GM23338 (cell line): ENCODE measurements at regions not wholly inside any gene's neighbourhood (a gene's known extent, or its start where the extent isn't known, plus 50 kb on each side); places are given as distances from the start of the nearest gene placed in this dataset.

ENCODE experiments used
- ATAC-seq: fragments of 200-7000 bp; cut with Tn5 transposase; 3 replicates; pipeline ENCODE4 v1.9.1; 2020
- DNase-seq: peaks from one replicate; pipeline ENCODE4 v3.0.0-alpha.2; 2015; ENCODE audit warnings: low spot score
- H2AFZ ChIP-seq: fragments of 200-600 bp; sonication (generic); 2 replicates; pipeline ENCODE4 v1.8.0; 2016; ENCODE audit warnings: antibody characterized with exemption, mild to moderate bottlenecking, moderate library complexity
- H3F3A ChIP-seq: fragments of 200-600 bp; sonication (generic); replicated peaks from 2 replicates; pipeline ENCODE4 v1.8.0; 2017; ENCODE audit warnings: antibody characterized with exemption, mixed run types, low read depth
- H3K27ac ChIP-seq: fragments of 200-600 bp; sonication (generic); 2 replicates; pipeline ENCODE4 v1.6.1; 2016; ENCODE audit warnings: low read depth
- H3K27me3 ChIP-seq: fragments of 200-600 bp; sonication (generic); 2 replicates; pipeline ENCODE4 v1.8.0; 2016; ENCODE audit warnings: mild to moderate bottlenecking, mixed run types, moderate library complexity; ENCODE audit not compliant: insufficient read depth
- H3K36me3 ChIP-seq: fragments of 200-600 bp; sonication (generic); 2 replicates; pipeline ENCODE4 v1.8.0; 2016; ENCODE audit warnings: mild to moderate bottlenecking; ENCODE audit not compliant: insufficient read depth
- H3K4me1 ChIP-seq: fragments of 200-600 bp; sonication (generic); 2 replicates; pipeline ENCODE4 v1.8.0; 2016; ENCODE audit warnings: mild to moderate bottlenecking, moderate library complexity; ENCODE audit not compliant: insufficient read depth
- H3K4me2 ChIP-seq: fragments of 200-600 bp; sonication (generic); 2 replicates; pipeline ENCODE4 v1.7.1; 2017; ENCODE audit warnings: mixed run types
- H3K4me3 ChIP-seq: fragments of 200-600 bp; sonication (generic); 2 replicates; pipeline ENCODE4 v1.6.1; 2016; ENCODE audit warnings: mixed run types
- H3K79me2 ChIP-seq: fragments of 200-600 bp; sonication (generic); replicated peaks from 2 replicates; pipeline ENCODE4 v1.8.0; 2017; ENCODE audit warnings: mild to moderate bottlenecking; ENCODE audit not compliant: insufficient read depth
- H3K9me2 ChIP-seq: fragments of 200-600 bp; sonication (generic); 2 replicates; pipeline ENCODE4 v1.8.0; 2017; ENCODE audit not compliant: insufficient read depth
- H4K20me1 ChIP-seq: fragments of 200-600 bp; sonication (generic); replicated peaks from 2 replicates; pipeline ENCODE4 v1.8.0; 2017; ENCODE audit warnings: mild to moderate bottlenecking; ENCODE audit not compliant: insufficient read depth
- H3K27ac Mint-ChIP-seq: 2 replicates; pipeline ENCODE4 v1.8.0; 2020; ENCODE audit warnings: inconsistent platforms, mild to moderate bottlenecking, moderate library complexity, mixed read lengths
- H3K27me3 Mint-ChIP-seq: 3 replicates; pipeline ENCODE4 v1.8.0; 2022; ENCODE audit warnings: low read depth, mild to moderate bottlenecking, moderate library complexity, mixed read lengths, inconsistent platforms; ENCODE audit not compliant: insufficient read depth, poor library complexity
- H3K36me3 Mint-ChIP-seq: 3 replicates; pipeline ENCODE4 v1.8.0; 2021; ENCODE audit warnings: low read depth, mild to moderate bottlenecking, inconsistent platforms, moderate library complexity, mixed read lengths
- H3K4me1 Mint-ChIP-seq: 3 replicates; pipeline ENCODE4 v1.8.0; 2020; ENCODE audit warnings: mild to moderate bottlenecking, inconsistent platforms, mixed read lengths
- H3K4me3 Mint-ChIP-seq: 3 replicates; pipeline ENCODE4 v1.8.0; 2021; ENCODE audit warnings: moderate library complexity, mild to moderate bottlenecking, inconsistent platforms, mixed read lengths
- H3K9me3 Mint-ChIP-seq: 3 replicates; pipeline ENCODE4 v1.8.0; 2020; ENCODE audit warnings: moderate library complexity, mild to moderate bottlenecking, inconsistent platforms, mixed read lengths
- CREB1 ChIP-seq: fragments of 250-450 bp; sonication (Bioruptor Pico); IDR thresholded peaks from 2 replicates; pipeline ENCODE4 v1.5.0; 2020; ENCODE audit warnings: low read depth, mild to moderate bottlenecking, moderate library complexity
- EZH2 ChIP-seq: fragments of 200-600 bp; sonication (generic); IDR thresholded peaks from one replicate; pipeline ENCODE4 v1.8.0; 2017; ENCODE audit warnings: antibody characterized with exemption, mild to moderate bottlenecking, low read depth; ENCODE audit not compliant: unreplicated experiment
- EZH2phosphoT487 ChIP-seq: fragments of 200-600 bp; sonication (generic); IDR thresholded peaks from one replicate; pipeline ENCODE4 v1.8.1; 2018; ENCODE audit warnings: antibody characterized with exemption; ENCODE audit not compliant: unreplicated experiment
- JUNB ChIP-seq: IDR thresholded peaks from one replicate; pipeline ENCODE4 v1.6.1; 2016; ENCODE audit warnings: antibody characterized with exemption; ENCODE audit not compliant: unreplicated experiment
- NANOG ChIP-seq: IDR thresholded peaks from 2 replicates; pipeline ENCODE4 v1.6.1; 2016; ENCODE audit warnings: antibody characterized with exemption, borderline replicate concordance
- POLR2AphosphoS5 ChIP-seq: IDR thresholded peaks from 2 replicates; pipeline ENCODE4 v1.6.1; 2016; ENCODE audit warnings: antibody characterized with exemption, low read depth
- REST ChIP-seq: IDR thresholded peaks from one replicate; pipeline ENCODE4 v1.6.1; 2018; ENCODE audit warnings: antibody characterized with exemption; ENCODE audit not compliant: unreplicated experiment
- STAT1 ChIP-seq: IDR thresholded peaks from one replicate; pipeline ENCODE4 v1.6.1; 2016; ENCODE audit warnings: antibody characterized with exemption; ENCODE audit not compliant: unreplicated experiment
- ZNF114 ChIP-seq: fragments of 250-450 bp; sonication (Bioruptor Pico); IDR thresholded peaks from 2 replicates; pipeline ENCODE4 v1.5.0; 2020; ENCODE audit warnings: mild to moderate bottlenecking, moderate library complexity
- ZNF331 ChIP-seq: fragments of 250-450 bp; sonication (Bioruptor Pico); IDR thresholded peaks from 2 replicates; pipeline ENCODE4 v1.5.0; 2020; ENCODE audit warnings: low read depth, mild to moderate bottlenecking, moderate library complexity
- TF ChIP-seq, protein P1 (sequence below): fragments of 250-450 bp; sonication (Bioruptor Pico); IDR thresholded peaks from 2 replicates; pipeline ENCODE4 v1.5.0; 2020; ENCODE audit warnings: mild to moderate bottlenecking, moderate library complexity
- TF ChIP-seq, protein P2 (sequence below): IDR thresholded peaks from 2 replicates; pipeline ENCODE4 v1.6.1; 2016; ENCODE audit warnings: antibody characterized with exemption
- TF ChIP-seq, protein P3 (sequence below), 2 experiments: fragments of 200-600 bp in 1 of 2; sonication (generic) in 1 of 2; conservative IDR thresholded peaks; 2 replicates each; pipeline versions ENCODE4 v1.5.1 to v1.6.1; 2016 to 2017; ENCODE audit warnings: antibody characterized with exemption in 2 of 2, low read depth in 2 of 2, mild to moderate bottlenecking in 2 of 2, moderate library complexity in 1 of 2

GRCh38 chr3:98709441-98709840, 53.7 kb upstream of the ST3GAL6 start:
- H3K79me2 ChIP-seq: no peaks in the 10 kb centered on the region
- H3K27ac ChIP-seq: no peak overlapping the region
- no peaks in the 10 kb centered on the region for H3K36me3 ChIP-seq
- peaks cover 29% of the 10 kb centered on the region for H3K4me1 Mint-ChIP-seq
- TF ChIP-seq, protein P1, sequence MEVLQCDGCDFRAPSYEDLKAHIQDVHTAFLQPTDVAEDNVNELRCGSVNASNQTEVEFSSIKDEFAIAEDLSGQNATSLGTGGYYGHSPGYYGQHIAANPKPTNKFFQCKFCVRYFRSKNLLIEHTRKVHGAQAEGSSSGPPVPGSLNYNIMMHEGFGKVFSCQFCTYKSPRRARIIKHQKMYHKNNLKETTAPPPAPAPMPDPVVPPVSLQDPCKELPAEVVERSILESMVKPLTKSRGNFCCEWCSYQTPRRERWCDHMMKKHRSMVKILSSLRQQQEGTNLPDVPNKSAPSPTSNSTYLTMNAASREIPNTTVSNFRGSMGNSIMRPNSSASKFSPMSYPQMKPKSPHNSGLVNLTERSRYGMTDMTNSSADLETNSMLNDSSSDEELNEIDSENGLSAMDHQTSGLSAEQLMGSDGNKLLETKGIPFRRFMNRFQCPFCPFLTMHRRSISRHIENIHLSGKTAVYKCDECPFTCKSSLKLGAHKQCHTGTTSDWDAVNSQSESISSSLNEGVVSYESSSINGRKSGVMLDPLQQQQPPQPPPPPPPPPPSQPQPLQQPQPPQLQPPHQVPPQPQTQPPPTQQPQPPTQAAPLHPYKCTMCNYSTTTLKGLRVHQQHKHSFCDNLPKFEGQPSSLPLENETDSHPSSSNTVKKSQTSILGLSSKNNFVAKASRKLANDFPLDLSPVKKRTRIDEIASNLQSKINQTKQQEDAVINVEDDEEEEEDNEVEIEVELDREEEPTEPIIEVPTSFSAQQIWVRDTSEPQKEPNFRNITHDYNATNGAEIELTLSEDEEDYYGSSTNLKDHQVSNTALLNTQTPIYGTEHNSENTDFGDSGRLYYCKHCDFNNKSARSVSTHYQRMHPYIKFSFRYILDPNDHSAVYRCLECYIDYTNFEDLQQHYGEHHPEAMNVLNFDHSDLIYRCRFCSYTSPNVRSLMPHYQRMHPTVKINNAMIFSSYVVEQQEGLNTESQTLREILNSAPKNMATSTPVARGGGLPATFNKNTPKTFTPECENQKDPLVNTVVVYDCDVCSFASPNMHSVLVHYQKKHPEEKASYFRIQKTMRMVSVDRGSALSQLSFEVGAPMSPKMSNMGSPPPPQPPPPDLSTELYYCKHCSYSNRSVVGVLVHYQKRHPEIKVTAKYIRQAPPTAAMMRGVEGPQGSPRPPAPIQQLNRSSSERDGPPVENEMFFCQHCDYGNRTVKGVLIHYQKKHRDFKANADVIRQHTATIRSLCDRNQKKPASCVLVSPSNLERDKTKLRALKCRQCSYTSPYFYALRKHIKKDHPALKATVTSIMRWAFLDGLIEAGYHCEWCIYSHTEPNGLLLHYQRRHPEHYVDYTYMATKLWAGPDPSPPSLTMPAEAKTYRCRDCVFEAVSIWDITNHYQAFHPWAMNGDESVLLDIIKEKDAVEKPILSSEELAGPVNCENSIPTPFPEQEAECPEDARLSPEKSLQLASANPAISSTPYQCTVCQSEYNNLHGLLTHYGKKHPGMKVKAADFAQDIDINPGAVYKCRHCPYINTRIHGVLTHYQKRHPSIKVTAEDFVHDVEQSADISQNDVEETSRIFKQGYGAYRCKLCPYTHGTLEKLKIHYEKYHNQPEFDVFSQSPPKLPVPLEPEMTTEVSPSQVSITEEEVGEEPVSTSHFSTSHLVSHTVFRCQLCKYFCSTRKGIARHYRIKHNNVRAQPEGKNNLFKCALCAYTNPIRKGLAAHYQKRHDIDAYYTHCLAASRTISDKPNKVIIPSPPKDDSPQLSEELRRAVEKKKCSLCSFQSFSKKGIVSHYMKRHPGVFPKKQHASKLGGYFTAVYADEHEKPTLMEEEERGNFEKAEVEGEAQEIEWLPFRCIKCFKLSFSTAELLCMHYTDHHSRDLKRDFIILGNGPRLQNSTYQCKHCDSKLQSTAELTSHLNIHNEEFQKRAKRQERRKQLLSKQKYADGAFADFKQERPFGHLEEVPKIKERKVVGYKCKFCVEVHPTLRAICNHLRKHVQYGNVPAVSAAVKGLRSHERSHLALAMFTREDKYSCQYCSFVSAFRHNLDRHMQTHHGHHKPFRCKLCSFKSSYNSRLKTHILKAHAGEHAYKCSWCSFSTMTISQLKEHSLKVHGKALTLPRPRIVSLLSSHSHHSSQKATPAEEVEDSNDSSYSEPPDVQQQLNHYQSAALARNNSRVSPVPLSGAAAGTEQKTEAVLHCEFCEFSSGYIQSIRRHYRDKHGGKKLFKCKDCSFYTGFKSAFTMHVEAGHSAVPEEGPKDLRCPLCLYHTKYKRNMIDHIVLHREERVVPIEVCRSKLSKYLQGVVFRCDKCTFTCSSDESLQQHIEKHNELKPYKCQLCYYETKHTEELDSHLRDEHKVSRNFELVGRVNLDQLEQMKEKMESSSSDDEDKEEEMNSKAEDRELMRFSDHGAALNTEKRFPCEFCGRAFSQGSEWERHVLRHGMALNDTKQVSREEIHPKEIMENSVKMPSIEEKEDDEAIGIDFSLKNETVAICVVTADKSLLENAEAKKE: no peak
- TF ChIP-seq ZNF114 (CRISPR knock-in tag) (no peak), JUNB (no peak), CREB1 (CRISPR knock-in tag) (no peak), ZNF331 (CRISPR knock-in tag) (no peak), STAT1 (no peak), REST (no peak), POLR2AphosphoS5 (no peak), EZH2phosphoT487 (no peak), NANOG (no peak), EZH2 (no peak)
- TF ChIP-seq, protein P2, sequence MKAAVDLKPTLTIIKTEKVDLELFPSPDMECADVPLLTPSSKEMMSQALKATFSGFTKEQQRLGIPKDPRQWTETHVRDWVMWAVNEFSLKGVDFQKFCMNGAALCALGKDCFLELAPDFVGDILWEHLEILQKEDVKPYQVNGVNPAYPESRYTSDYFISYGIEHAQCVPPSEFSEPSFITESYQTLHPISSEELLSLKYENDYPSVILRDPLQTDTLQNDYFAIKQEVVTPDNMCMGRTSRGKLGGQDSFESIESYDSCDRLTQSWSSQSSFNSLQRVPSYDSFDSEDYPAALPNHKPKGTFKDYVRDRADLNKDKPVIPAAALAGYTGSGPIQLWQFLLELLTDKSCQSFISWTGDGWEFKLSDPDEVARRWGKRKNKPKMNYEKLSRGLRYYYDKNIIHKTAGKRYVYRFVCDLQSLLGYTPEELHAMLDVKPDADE: no peak
- TF ChIP-seq, protein P3, sequence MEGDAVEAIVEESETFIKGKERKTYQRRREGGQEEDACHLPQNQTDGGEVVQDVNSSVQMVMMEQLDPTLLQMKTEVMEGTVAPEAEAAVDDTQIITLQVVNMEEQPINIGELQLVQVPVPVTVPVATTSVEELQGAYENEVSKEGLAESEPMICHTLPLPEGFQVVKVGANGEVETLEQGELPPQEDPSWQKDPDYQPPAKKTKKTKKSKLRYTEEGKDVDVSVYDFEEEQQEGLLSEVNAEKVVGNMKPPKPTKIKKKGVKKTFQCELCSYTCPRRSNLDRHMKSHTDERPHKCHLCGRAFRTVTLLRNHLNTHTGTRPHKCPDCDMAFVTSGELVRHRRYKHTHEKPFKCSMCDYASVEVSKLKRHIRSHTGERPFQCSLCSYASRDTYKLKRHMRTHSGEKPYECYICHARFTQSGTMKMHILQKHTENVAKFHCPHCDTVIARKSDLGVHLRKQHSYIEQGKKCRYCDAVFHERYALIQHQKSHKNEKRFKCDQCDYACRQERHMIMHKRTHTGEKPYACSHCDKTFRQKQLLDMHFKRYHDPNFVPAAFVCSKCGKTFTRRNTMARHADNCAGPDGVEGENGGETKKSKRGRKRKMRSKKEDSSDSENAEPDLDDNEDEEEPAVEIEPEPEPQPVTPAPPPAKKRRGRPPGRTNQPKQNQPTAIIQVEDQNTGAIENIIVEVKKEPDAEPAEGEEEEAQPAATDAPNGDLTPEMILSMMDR (conservative IDR thresholded peaks at IDR 0.05; ENCODE audit: low read depth in 2 of 2): no peak
- H3F3A ChIP-seq: no peaks in the 10 kb centered on the region
- ATAC-seq (peak; percentile 49; the same call in 2 of the 3 replicates), DNase-seq (no peak)
- H3K27ac Mint-ChIP-seq: no peak overlapping the region
- no peak overlapping the region for H3K4me3 ChIP-seq
- H3K9me3 Mint-ChIP-seq: peaks cover 3% of the 10 kb centered on the region
- no peak overlapping the region for H3K4me2 ChIP-seq
- no peaks in the 10 kb centered on the region for H3K27me3 Mint-ChIP-seq
- 0 out of 2 replicates have a peak, but pooled peaks cover 7% of the 10 kb centered on the region for H3K9me2 ChIP-seq
- H2AFZ ChIP-seq: no peak overlapping the region
- H3K27me3 ChIP-seq: no peaks in the 10 kb centered on the region
- no peaks in the 10 kb centered on the region for H4K20me1 ChIP-seq
- H3K4me1 ChIP-seq: peaks cover 36% of the 10 kb centered on the region
- H3K4me3 Mint-ChIP-seq: no peak overlapping the region
- no peaks in the 10 kb centered on the region for H3K36me3 Mint-ChIP-seq
